Thymus (tissue), 11 donors: ENCODE measurements at regions not wholly inside any gene's neighbourhood (a gene's known extent, or its start where the extent isn't known, plus 50 kb on each side); places are given as distances from the start of the nearest gene placed in this dataset.
"Not testable (repeated sequence)": the region's sequence is repeated elsewhere in the genome, so short reads cannot be mapped to it uniquely, and the experiment has no call there.

ENCODE experiments used
- DNase-seq, 9 donors: peaks; one replicate each; pipeline ENCODE4 v3.0.0-alpha.2; 2013; ENCODE audit warnings: low spot score in 9 of 9, low read depth in 6 of 9, missing footprints in 1 of 9
- H3K27ac ChIP-seq, 2 donors: one replicate each; pipeline ENCODE4 v1.5.1; 2013; ENCODE audit warnings: control low read depth in 1 of 2, low read depth in 1 of 2, low read length in 1 of 2, mild to moderate bottlenecking in 1 of 2, moderate library complexity in 1 of 2
- H3K27me3 ChIP-seq, 2 donors: one replicate each; pipeline ENCODE4 v1.5.1; 2013; ENCODE audit warnings: low read length in 1 of 2; ENCODE audit not compliant: control insufficient read depth in 2 of 2, insufficient read depth in 1 of 2
- H3K36me3 ChIP-seq, 2 donors: one replicate each; pipeline ENCODE4 v1.5.1; 2013; ENCODE audit warnings: low read length in 1 of 2, mild to moderate bottlenecking in 1 of 2, moderate library complexity in 1 of 2; ENCODE audit not compliant: control insufficient read depth in 2 of 2, insufficient read depth in 2 of 2
- H3K4me1 ChIP-seq, 2 donors: one replicate each; pipeline ENCODE4 v1.5.1; 2013; ENCODE audit warnings: low read length in 2 of 2; ENCODE audit not compliant: control insufficient read depth in 2 of 2, insufficient read depth in 2 of 2
- H3K4me3 ChIP-seq, 2 donors: one replicate each; pipeline ENCODE4 v1.5.1; 2013; ENCODE audit warnings: low read length in 2 of 2, control low read depth in 1 of 2, mild to moderate bottlenecking in 1 of 2
- H3K9me3 ChIP-seq, 2 donors: one replicate each; pipeline ENCODE4 v1.5.1; 2013; ENCODE audit warnings: low read length in 1 of 2, mild to moderate bottlenecking in 1 of 2; ENCODE audit not compliant: control insufficient read depth in 2 of 2, insufficient read depth in 1 of 2
- WGBS: extraction: QIAGEN DNeasy Blood & Tissue Kit; methylation state at CpG from one replicate; pipeline ENCODE4 v1.1.7; 2013; 5-methylcytosine and 5-hydroxymethylcytosine counted together
- donor health status: healthy.

DNA sequence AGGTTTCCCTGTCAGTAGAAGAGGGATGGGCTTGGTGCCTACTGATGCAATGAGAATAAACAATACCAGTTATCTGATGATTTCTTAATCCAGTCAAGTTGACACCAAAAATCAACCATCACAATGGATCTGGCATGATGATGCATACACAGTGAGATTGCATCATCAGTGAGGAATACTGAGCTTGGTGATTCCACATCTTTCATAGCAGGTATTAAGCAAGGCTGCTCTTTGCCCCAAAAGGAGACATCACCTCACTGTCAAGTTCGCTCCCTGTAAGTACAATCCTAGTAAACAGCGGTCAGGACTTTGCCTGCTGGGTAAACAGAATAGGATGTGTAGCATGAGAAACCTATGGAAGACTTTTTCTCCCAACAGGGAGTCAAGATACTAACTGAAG lies 282.7 kb upstream of the CDH2 start:
- H3K4me3 ChIP-seq = no peak overlapping the region
- no peaks in the 10 kb centered on the region for H3K27me3 ChIP-seq
- H3K36me3 ChIP-seq = no peaks in the 10 kb centered on the region
- 97% methylated on average over 2 of the region's 2 CpGs for WGBS
- no peak overlapping the region for H3K27ac ChIP-seq
- no peaks in the 10 kb centered on the region for H3K4me1 ChIP-seq
- DNase-seq = no peak
- no peaks in the 10 kb centered on the region for H3K9me3 ChIP-seq

DNA sequence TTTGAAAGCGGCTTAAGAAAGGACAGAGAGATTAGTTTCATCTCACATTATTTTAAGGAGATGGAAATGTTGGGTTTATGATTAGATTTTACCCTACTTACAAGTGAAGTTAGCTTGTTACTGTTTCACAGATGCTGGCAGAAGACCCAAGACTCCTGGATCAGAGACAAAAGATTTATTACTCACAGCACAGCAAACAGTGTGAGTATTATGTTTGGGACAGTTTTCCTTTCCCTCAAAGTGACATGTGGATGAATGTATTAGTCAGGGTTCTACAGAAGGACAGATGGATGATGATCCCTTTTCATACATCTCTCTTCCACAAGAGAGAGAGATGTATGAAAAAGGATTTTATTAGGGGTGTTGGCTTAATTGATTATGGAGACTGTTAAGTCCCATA lies 281.8 kb upstream of the CDH2 start:
- WGBS = 97% methylated on average over 1 of the region's 1 CpG
- no peak overlapping the region for H3K4me3 ChIP-seq

DNA sequence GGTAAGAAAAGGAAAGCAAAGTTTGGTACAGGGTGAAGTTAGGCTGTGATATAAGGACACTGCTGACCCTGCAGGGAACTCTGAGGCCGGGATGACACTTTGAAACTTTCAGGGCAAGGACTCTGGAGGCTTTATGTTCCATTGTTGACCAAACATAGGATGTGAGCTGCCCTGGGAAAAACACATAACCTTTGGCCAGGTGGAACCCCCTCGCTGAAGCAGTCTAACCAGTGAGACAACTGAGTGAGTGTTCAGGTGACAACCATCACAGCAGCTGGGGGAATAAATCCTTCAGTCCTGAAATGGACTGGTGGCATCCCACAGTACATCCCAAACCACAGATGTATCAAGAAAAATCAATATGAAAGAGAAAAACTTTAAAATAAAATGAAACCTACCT lies 280.9 kb upstream of the CDH2 start:
- 82% methylated on average over 2 of the region's 2 CpGs for WGBS
- DNase-seq = no peak
- Histone ChIP-seq H3K27me3 (no peaks in the 10 kb centered on the region), H3K9me3 (no peaks in the 10 kb centered on the region), H3K4me1 (no peaks in the 10 kb centered on the region), H3K36me3 (no peaks in the 10 kb centered on the region), H3K27ac (no peak overlapping the region), H3K4me3 (no peak overlapping the region)

More for the DNA sequence above, 281.8 kb upstream of the CDH2 start:
- Histone ChIP-seq H3K4me1 (no peaks in the 10 kb centered on the region), H3K36me3 (no peaks in the 10 kb centered on the region), H3K9me3 (no peaks in the 10 kb centered on the region), H3K27ac (no peak overlapping the region), H3K27me3 (no peaks in the 10 kb centered on the region)
- no peak for DNase-seq

DNA sequence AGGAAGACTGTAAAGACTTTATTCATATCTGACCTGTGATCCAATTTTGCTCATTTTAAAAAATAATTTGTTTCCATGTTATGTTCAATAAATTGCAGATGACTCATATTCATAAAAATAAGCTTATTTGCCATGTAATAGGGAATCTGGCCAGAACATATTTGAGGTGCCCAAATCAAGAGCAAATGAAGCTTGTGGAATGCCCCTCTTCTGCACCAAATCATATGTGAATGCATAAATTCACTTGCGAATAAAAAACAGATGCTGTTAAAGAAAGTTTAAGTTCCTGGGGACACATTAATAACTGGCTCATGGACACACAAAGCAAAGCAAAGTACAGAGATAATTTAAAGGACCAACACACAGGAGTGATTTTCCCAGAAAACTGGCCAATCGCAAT lies 279.0 kb upstream of the CDH2 start:
- 98% methylated on average over 2 of the region's 2 CpGs for WGBS
- no peak for DNase-seq

DNA sequence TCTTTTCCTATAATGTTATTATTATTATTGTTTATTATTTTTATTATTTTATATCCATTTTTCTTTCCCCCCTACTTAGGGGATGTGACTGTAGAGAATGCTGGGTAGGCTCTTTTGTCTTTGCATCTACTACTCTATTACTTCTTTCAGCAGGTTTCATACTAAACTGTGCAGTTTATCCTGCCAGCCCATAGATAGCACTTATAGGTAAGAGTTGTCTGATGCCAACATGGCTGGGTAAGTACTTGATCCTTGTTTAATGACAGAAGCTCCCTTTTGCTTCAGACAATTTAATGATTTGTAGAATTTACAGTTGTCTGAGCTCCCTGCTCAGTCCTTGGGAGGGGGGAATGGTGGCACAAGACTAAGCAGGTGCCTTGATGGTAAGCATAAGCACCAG lies 262.9 kb upstream of the CDH2 start:
- Histone ChIP-seq H3K27me3 (no peaks in the 10 kb centered on the region), H3K4me3 (no peak overlapping the region), H3K27ac (no peak overlapping the region), H3K4me1 (no peaks in the 10 kb centered on the region), H3K36me3 (no peaks in the 10 kb centered on the region), H3K9me3 (peaks cover 0 to 7% of the 10 kb centered on the region in 2 donors)
- DNase-seq = no peak

More for the DNA sequence above, 279.0 kb upstream of the CDH2 start:
- H3K27ac ChIP-seq = no peak overlapping the region
- no peak overlapping the region for H3K4me3 ChIP-seq
- no peaks in the 10 kb centered on the region for H3K27me3 ChIP-seq
- no peaks in the 10 kb centered on the region for H3K4me1 ChIP-seq
- no peaks in the 10 kb centered on the region for H3K36me3 ChIP-seq
- H3K9me3 ChIP-seq = no peaks in the 10 kb centered on the region

DNA sequence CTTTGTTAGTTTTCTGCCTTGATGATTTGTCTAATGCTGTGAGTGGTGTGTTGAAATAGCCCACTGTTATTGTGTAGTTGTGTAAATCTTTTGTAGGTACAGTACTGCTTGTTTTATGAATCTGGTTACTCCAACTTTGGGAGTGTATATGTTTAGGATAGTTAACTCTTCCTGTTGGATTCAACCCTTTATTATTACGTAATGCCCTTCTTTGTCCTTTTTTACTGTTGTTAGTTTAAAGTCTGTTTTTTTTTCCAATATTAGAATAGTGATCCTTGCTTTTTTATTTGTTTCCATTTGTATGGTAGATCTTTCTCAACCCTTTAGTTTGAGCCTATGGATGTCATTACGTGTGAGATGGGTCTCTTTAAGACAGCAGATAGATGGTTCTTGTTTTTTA lies 261.5 kb upstream of the CDH2 start:
- 86% methylated on average over 2 of the region's 2 CpGs for WGBS
- Histone ChIP-seq H3K4me3 (no peak overlapping the region), H3K27me3 (no peaks in the 10 kb centered on the region), H3K27ac (no peak overlapping the region), H3K36me3 (no peaks in the 10 kb centered on the region), H3K9me3 (peaks cover 0 to 7% of the 10 kb centered on the region in 2 donors), H3K4me1 (no peaks in the 10 kb centered on the region)
- no peak for DNase-seq

DNA sequence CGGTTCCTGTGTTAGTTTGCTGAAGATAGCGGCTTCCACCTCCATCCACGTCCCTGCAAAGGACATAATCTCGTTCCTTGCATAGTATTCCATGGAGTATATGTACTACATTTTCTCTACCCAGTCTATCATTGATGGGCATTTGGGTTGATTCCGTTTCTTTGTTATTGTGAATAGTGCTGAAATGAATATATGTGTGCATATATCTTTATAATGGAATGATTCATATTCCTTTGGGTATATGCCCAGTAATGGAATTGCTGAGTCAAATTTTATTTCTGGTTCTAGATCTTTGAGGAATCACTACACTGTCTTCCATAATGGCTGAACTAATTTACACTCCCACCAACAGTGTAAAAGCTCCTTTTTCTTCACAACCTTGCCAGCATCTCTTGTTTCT lies 255.4 kb upstream of the CDH2 start:
- Histone ChIP-seq H3K4me1 (no peaks in the 10 kb centered on the region), H3K27ac (no peak overlapping the region), H3K27me3 (no peaks in the 10 kb centered on the region), H3K4me3 (no peak overlapping the region), H3K9me3 (no peaks in the 10 kb centered on the region), H3K36me3 (no peaks in the 10 kb centered on the region)
- DNase-seq = no peak
- WGBS = 91% methylated on average over 5 of the region's 5 CpGs

DNA sequence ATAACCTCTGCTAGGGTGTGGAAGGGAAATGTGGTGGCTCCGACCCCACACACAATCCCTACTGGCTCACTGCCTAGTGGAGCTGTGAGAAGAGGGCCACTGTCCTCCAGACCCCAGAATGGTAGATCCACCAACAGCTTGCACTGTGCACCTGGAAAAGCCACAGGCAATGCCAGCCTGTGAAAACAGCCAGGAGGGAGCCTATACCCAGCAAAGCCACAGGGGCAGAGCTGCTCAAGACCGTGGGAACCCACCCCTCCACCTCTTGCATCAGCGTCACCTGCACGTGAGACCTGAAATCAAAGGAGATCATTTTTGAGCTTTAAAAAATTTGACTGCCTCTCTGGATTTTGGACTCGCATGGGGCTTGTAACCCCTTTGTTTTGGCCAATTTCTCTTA lies 249.0 kb upstream of the CDH2 start:
- 95% methylated on average over 5 of the region's 5 CpGs for WGBS

DNA sequence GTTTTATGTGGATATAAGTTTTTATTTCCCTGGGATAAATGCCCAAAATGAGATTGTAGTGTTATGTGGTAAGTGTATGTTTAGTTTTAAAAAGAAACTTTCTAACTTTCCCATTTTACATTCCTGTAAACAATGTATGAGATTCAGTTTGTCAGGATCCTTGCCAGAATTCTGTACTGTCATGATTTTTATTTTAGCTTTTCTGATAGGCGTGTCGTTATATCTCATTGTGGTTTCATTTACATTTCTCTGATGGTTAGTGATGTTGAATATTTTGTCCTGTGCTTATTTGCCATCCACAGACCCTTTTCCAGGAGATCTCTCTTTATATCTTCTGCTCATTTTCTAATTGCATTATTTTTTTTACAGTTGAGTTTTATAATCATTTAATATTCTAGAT lies 245.6 kb upstream of the CDH2 start:
- 95% methylated on average over 2 of the region's 2 CpGs for WGBS
- peaks cover 0 to 9% of the 10 kb centered on the region in 2 donors for H3K9me3 ChIP-seq
- no peak overlapping the region for H3K27ac ChIP-seq
- H3K4me1 ChIP-seq = no peaks in the 10 kb centered on the region
- no peaks in the 10 kb centered on the region for H3K36me3 ChIP-seq
- no peak for DNase-seq
- no peak overlapping the region for H3K4me3 ChIP-seq
- no peaks in the 10 kb centered on the region for H3K27me3 ChIP-seq

More for the DNA sequence above, 249.0 kb upstream of the CDH2 start:
- H3K27ac ChIP-seq = no peak overlapping the region
- no peaks in the 10 kb centered on the region for H3K27me3 ChIP-seq
- peaks cover 0 to 9% of the 10 kb centered on the region in 2 donors for H3K9me3 ChIP-seq
- H3K4me3 ChIP-seq = no peak overlapping the region
- no peaks in the 10 kb centered on the region for H3K36me3 ChIP-seq
- DNase-seq = no peak
- H3K4me1 ChIP-seq = no peaks in the 10 kb centered on the region

DNA sequence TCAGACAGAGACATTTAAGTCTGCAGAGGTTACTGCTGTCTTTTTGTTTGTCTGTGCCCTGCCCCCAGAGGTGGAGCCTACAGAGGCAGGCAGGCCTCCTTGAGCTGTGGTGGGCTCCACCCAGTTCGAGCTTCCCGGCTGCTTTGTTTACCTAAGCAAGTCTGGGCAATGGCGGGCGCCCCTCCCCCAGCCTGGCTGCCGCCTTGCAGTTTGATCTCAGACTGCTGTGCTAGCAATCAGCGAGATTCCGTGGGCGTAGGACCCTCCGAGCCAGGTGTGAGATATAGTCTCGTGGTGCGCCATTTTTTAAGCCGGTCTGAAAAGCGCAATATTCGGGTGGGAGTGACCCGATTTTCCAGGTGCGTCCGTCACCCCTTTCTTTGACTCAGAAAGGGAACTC lies 245.0 kb upstream of the CDH2 start:
- H3K27me3 ChIP-seq, H3K9me3 ChIP-seq, H3K4me3 ChIP-seq, DNase-seq, H3K4me1 ChIP-seq, H3K36me3 ChIP-seq, H3K27ac ChIP-seq: not testable (repeated sequence)
- 88% methylated on average over 15 of the region's 17 CpGs for WGBS
